H1 (cell line): ENCODE measurements at regions not wholly inside any gene's neighbourhood (a gene's known extent, or its start where the extent isn't known, plus 50 kb on each side); places are given as distances from the start of the nearest gene placed in this dataset.

ENCODE experiments used
- ASH2L ChIP-seq: fragments of 200-600, 300-600 bp; sonication (generic); IDR thresholded peaks from one replicate; pipeline ENCODE4 v1.7.1; 2017; ENCODE audit warnings: low read length
- BACH1 ChIP-seq: IDR thresholded peaks from 2 replicates; pipeline ENCODE4 v1.6.1; 2012; ENCODE audit warnings: low read length, improper control_type of control experiment
- KDM4A ChIP-seq: IDR thresholded peaks from one replicate; pipeline ENCODE4 v1.7.1; 2012; ENCODE audit warnings: low read depth, mild to moderate bottlenecking, moderate library complexity, low read length, inconsistent platforms; ENCODE audit not compliant: severe bottlenecking

- TF ChIP-seq KDM4A (no peak), BACH1 (no peak), ASH2L (no peak)
These were observed 100.9 kb downstream of the NCOR2 start (continued) for GRCh38 chr12:124466216-124467128.
